Esophagus muscularis mucosa (tissue), 4 donors: ENCODE measurements at regions not wholly inside any gene's neighbourhood (a gene's known extent, or its start where the extent isn't known, plus 50 kb on each side); places are given as distances from the start of the nearest gene placed in this dataset.

Experiments
- DNase-seq: peaks from one replicate; pipeline ENCODE4 v3.0.0-alpha.2; 2017; ENCODE audit errors: extremely low spot score
- H3K27ac ChIP-seq, 4 donors: fragments of 200-600 bp; sonication (generic); replicated peaks in 1 of 4; 1 replicate in 3 of 4; 2 replicates in 1 of 4; pipeline ENCODE4 v1.5.1; 2016 to 2019; ENCODE audit warnings: mild to moderate bottlenecking in 1 of 4
- H3K27me3 ChIP-seq, 4 donors: fragments of 200-600 bp; sonication (generic); one replicate each; pipeline versions ENCODE4 v1.5.1 to v1.6.0; 2016 to 2019
- H3K36me3 ChIP-seq, 4 donors: fragments of 200-600 bp; sonication (generic); one replicate each; pipeline ENCODE4 v1.5.1; 2016 to 2019
- H3K4me1 ChIP-seq, 4 donors: fragments of 200-600 bp; sonication (generic); one replicate each; pipeline ENCODE4 v1.5.1; 2016 to 2019
- H3K4me3 ChIP-seq, 4 donors: fragments of 200-600 bp; sonication (generic); 1 replicate in 2 of 4; 2 replicates in 2 of 4; pipeline ENCODE4 v1.5.1; 2016 to 2019; ENCODE audit warnings: mild to moderate bottlenecking in 4 of 4, moderate library complexity in 1 of 4
- H3K9me3 ChIP-seq, 4 donors: fragments of 200-600 bp; sonication (generic); 1 replicate in 3 of 4; 2 replicates in 1 of 4; pipeline ENCODE4 v1.5.1; 2016 to 2019
- EP300 ChIP-seq: sonication (generic); formaldehyde crosslinking; IDR thresholded peaks from one replicate; pipeline ENCODE4 v1.6.1; 2017; ENCODE audit warnings: antibody characterized with exemption
- POLR2A ChIP-seq: fragments of 450-650 bp; IDR thresholded peaks from one replicate; pipeline ENCODE4 v1.6.1; 2017; ENCODE audit warnings: antibody characterized with exemption, moderate library complexity, mild to moderate bottlenecking, low read depth
- POLR2AphosphoS5 ChIP-seq, 2 donors: sonication (generic); formaldehyde crosslinking; IDR thresholded peaks; one replicate each; pipeline ENCODE4 v1.6.1; 2017; ENCODE audit warnings: antibody characterized with exemption in 2 of 2
- WGBS: methylation state at CpG from one replicate; pipeline ENCODE4 v1.1.5; 2018; 5-methylcytosine and 5-hydroxymethylcytosine counted together
- intact Hi-C: fragments of 100-400 bp; cut with DNase I; formaldehyde crosslinking; loops from one replicate; pipeline ENCODE4 v1.15.1; 2023
- TF ChIP-seq, protein P1 (sequence below), 3 experiments: fragments of 200-600 bp in 2 of 3; fragments of 450-650 bp in 1 of 3; sonication (generic) in 2 of 3; IDR thresholded peaks; one replicate each; pipeline ENCODE4 v1.5.1; 2017 to 2019; ENCODE audit warnings: antibody characterized with exemption in 3 of 3, mild to moderate bottlenecking in 2 of 3, moderate library complexity in 1 of 3

DNA sequence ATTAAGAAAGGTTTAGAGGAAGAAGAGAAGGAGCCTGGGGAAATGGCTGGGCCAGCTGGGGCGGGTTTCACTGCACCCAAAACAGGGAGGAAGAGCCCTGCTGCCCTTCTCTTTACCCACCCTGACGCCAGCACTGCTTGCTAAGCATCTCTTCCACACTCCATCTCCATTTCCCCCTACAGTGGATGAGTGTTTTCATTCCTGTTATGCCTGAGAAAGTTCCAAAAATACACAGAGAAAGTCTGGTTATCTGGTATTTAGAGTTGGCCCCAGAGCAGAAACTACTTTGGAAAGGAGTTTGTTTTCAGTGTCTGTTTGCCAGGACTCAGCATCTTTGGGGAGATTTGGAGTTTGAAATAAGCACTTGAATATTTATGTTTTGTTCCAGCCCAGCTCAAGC lies 451.0 kb downstream of the SLC4A3 start:
- Histone ChIP-seq H3K4me3 (no peak overlapping the region), H3K36me3 (no peaks in the 10 kb centered on the region), H3K27me3 (peaks cover 0 to 28% (median 0%) of the 10 kb centered on the region in 4 donors), H3K9me3 (no peaks in the 10 kb centered on the region), H3K27ac (no peak overlapping the region), H3K4me1 (no peaks in the 10 kb centered on the region)
- 63% methylated on average over 2 of the region's 2 CpGs for WGBS
- TF ChIP-seq POLR2AphosphoS5 (IDR thresholded peaks at IDR 0.05), result no peak
- no peak for TF ChIP-seq POLR2A
- TF ChIP-seq, protein P1, sequence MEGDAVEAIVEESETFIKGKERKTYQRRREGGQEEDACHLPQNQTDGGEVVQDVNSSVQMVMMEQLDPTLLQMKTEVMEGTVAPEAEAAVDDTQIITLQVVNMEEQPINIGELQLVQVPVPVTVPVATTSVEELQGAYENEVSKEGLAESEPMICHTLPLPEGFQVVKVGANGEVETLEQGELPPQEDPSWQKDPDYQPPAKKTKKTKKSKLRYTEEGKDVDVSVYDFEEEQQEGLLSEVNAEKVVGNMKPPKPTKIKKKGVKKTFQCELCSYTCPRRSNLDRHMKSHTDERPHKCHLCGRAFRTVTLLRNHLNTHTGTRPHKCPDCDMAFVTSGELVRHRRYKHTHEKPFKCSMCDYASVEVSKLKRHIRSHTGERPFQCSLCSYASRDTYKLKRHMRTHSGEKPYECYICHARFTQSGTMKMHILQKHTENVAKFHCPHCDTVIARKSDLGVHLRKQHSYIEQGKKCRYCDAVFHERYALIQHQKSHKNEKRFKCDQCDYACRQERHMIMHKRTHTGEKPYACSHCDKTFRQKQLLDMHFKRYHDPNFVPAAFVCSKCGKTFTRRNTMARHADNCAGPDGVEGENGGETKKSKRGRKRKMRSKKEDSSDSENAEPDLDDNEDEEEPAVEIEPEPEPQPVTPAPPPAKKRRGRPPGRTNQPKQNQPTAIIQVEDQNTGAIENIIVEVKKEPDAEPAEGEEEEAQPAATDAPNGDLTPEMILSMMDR (IDR thresholded peaks at IDR 0.05), result no peak
- no peak for TF ChIP-seq EP300
- DNase-seq, result no peak
- intact Hi-C loops, result no loop called here

GRCh38 chr2:220079595-220079994 lies 452.2 kb downstream of the SLC4A3 start:
- intact Hi-C loops, result no loop called here
- H3K27ac ChIP-seq, result no peak overlapping the region
- no peaks in the 10 kb centered on the region for H3K4me1 ChIP-seq
- 80% methylated on average over 1 of the region's 1 CpG for WGBS
- no peaks in the 10 kb centered on the region for H3K9me3 ChIP-seq
- no peak overlapping the region for H3K4me3 ChIP-seq
- TF ChIP-seq EP300 (no peak), POLR2AphosphoS5 (IDR thresholded peaks at IDR 0.05) (no peak), POLR2A (no peak)
- TF ChIP-seq, protein P1 (IDR thresholded peaks at IDR 0.05), result no peak
- no peak for DNase-seq
- H3K27me3 ChIP-seq, result peaks cover 0 to 27% (median 0%) of the 10 kb centered on the region in 4 donors
- no peaks in the 10 kb centered on the region for H3K36me3 ChIP-seq

DNA sequence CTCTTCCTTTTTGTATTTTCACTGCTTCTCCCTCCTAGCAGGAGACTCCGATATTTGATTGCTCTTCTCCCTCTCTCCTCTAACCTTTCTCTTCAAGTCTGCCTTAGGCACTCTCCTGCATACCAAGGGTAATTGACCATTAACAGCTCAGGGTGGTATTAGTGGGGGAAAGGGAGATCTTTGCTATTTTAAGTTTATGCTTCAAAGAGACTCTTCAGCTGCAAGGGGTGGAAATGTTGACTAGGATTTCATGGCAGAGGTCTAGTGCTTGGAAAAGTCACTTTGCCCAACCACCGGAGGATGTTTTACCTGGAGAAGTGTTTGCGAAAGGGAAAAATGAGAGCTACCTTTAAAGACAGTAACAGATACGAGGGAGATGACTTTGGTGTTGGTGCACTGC lies 453.7 kb downstream of the SLC4A3 start:
- Histone ChIP-seq H3K27me3 (peaks cover 0 to 17% (median 0%) of the 10 kb centered on the region in 4 donors), H3K36me3 (no peaks in the 10 kb centered on the region), H3K4me1 (no peaks in the 10 kb centered on the region), H3K4me3 (no peak overlapping the region), H3K9me3 (no peaks in the 10 kb centered on the region), H3K27ac (no peak overlapping the region)
- no peak for DNase-seq
- 84% methylated on average over 4 of the region's 4 CpGs for WGBS
- no peak for TF ChIP-seq POLR2AphosphoS5 (IDR thresholded peaks at IDR 0.05)
- no peak for TF ChIP-seq POLR2A
- no peak for TF ChIP-seq EP300
- TF ChIP-seq, protein P1 (IDR thresholded peaks at IDR 0.05), result no peak
- intact Hi-C loops, result no loop called here

DNA sequence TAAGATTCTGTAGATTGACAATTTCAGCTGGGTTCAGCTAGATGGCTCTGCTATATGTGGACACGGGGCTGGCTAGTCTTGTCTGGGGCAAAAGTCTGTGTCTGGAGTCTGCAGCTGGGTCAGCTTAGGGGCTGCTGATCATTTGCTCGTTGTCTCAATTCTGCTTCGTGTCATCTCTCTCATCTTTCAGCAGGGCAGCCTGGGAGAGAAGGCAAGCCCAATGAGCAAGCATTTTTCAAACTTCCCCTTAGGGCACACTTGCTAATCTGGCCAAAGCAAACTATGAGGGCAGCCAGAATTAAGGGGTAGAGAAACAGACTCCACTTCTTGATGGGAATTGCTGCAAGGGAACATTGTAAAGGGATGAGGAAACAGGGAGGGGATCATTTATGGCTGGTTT lies 462.6 kb downstream of the SLC4A3 start:
- intact Hi-C loops, result no loop called here
- DNase-seq, result no peak
- no peak overlapping the region for H3K27ac ChIP-seq
- H3K36me3 ChIP-seq, result no peaks in the 10 kb centered on the region
- TF ChIP-seq POLR2A (no peak), POLR2AphosphoS5 (IDR thresholded peaks at IDR 0.05) (no peak), EP300 (no peak)
- TF ChIP-seq, protein P1 (IDR thresholded peaks at IDR 0.05), result no peak
- 46% methylated on average over 3 of the region's 3 CpGs for WGBS
- H3K4me1 ChIP-seq, result no peaks in the 10 kb centered on the region
- H3K9me3 ChIP-seq, result no peaks in the 10 kb centered on the region
- H3K27me3 ChIP-seq, result peaks cover 0 to 1% (median 0%) of the 10 kb centered on the region in 4 donors
- H3K4me3 ChIP-seq, result no peak overlapping the region

DNA sequence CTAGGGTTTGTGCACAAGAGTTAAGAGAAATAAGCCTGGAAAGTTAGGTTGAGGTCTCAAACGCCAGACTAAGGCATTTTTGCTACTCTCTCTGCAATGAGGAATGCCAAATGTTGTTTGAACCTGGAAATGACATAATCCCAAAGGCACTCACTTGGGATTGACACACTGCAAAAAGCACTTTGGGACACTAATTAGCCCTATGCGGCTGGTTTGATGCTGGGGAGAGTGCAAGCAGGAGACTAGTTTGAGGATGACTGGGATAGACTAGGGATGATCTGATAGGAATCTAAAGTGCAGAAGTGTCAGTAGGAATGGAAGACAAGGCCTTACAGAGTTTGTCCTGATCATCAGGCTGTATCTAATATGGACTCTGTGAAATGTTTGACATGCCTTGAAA lies 469.0 kb downstream of the SLC4A3 start:
- Histone ChIP-seq H3K36me3 (no peaks in the 10 kb centered on the region), H3K27ac (no peak overlapping the region), H3K4me3 (no peak overlapping the region), H3K9me3 (no peaks in the 10 kb centered on the region), H3K27me3 (peaks cover 0 to 3% (median 0%) of the 10 kb centered on the region in 4 donors), H3K4me1 (no peaks in the 10 kb centered on the region)
- intact Hi-C loops, result no loop called here
- WGBS, result 41% methylated on average over 2 of the region's 2 CpGs
- no peak for TF ChIP-seq POLR2A
- no peak for TF ChIP-seq EP300
- no peak for TF ChIP-seq POLR2AphosphoS5 (IDR thresholded peaks at IDR 0.05)
- DNase-seq, result no peak
